Natural killer cell (primary cell): ENCODE measurements at regions not wholly inside any gene's neighbourhood (a gene's known extent, or its start where the extent isn't known, plus 50 kb on each side); places are given as distances from the start of the nearest gene placed in this dataset.

Experiments used
- ATAC-seq, 3 donors: fragments of 150-1000 bp in 2 of 3; fragments of 200-7000 bp in 1 of 3; cut with Tn5 transposase; 1 replicate in 1 of 3; 2 replicates in 2 of 3; pipeline ENCODE4 v1.10.0; 2021; ENCODE audit warnings: mild to moderate bottlenecking in 2 of 3, moderate library complexity in 2 of 3
- DNase-seq, 2 donors: peaks; one replicate each; pipeline versions ENCODE4 v3.0.0 to v3.0.0-alpha.2; 2013 to 2021; ENCODE audit warnings: mixed read lengths in 1 of 2
- H3K27ac ChIP-seq: one replicate; pipeline ENCODE4 v1.5.1; 2013; ENCODE audit warnings: mild to moderate bottlenecking, low read length
- H3K27me3 ChIP-seq: one replicate; pipeline ENCODE4 v1.6.1; 2013; ENCODE audit warnings: low read length; ENCODE audit not compliant: control insufficient read depth, insufficient read depth
- H3K36me3 ChIP-seq: one replicate; pipeline ENCODE4 v1.6.1; 2013; ENCODE audit warnings: low read length; ENCODE audit not compliant: control insufficient read depth, insufficient read depth
- H3K4me1 ChIP-seq: one replicate; pipeline ENCODE4 v1.6.1; 2013; ENCODE audit warnings: low read length; ENCODE audit not compliant: control insufficient read depth, insufficient read depth
- H3K4me3 ChIP-seq: one replicate; pipeline ENCODE4 v1.5.1; 2013; ENCODE audit warnings: low read length
- H3K9me3 ChIP-seq: one replicate; pipeline ENCODE4 v1.6.1; 2013; ENCODE audit warnings: low read length; ENCODE audit not compliant: control insufficient read depth, insufficient read depth
- H3K27ac Mint-ChIP-seq, 2 donors: one replicate each; pipeline ENCODE4 v1.8.0; 2022; ENCODE audit warnings: mild to moderate bottlenecking in 2 of 2, mixed read lengths in 2 of 2, moderate library complexity in 1 of 2
- H3K27me3 Mint-ChIP-seq, 2 donors: one replicate each; pipeline ENCODE4 v1.8.0; 2022; ENCODE audit warnings: low read depth in 2 of 2, mixed read lengths in 2 of 2
- H3K36me3 Mint-ChIP-seq: one replicate; pipeline ENCODE4 v1.8.0; 2022; ENCODE audit warnings: mixed read lengths
- H3K4me1 Mint-ChIP-seq, 2 donors: one replicate each; pipeline ENCODE4 v1.8.0; 2022; ENCODE audit warnings: mixed read lengths in 2 of 2
- H3K4me3 Mint-ChIP-seq: one replicate; pipeline ENCODE4 v1.8.0; 2022; ENCODE audit warnings: mild to moderate bottlenecking, moderate library complexity, mixed read lengths
- H3K9me3 Mint-ChIP-seq, 2 donors: one replicate each; pipeline ENCODE4 v1.8.0; 2022; ENCODE audit warnings: mixed read lengths in 2 of 2
- WGBS: methylation state at CpG from one replicate; pipeline ENCODE4 v1.1.7; 2013; ENCODE audit warnings: missing lambda C conversion rate; ENCODE audit not compliant: insufficient coverage; 5-methylcytosine and 5-hydroxymethylcytosine counted together
- intact Hi-C: fragments of 100-400 bp; cut with micrococcal nuclease; formaldehyde crosslinking; loops from one replicate; pipeline ENCODE4 v1.14.2; 2022
- TF ChIP-seq, protein P1 (sequence below): fragments of 200-600 bp; IDR thresholded peaks from one replicate; pipeline ENCODE4 v1.8.0; 2022; ENCODE audit warnings: antibody characterized with exemption

DNA sequence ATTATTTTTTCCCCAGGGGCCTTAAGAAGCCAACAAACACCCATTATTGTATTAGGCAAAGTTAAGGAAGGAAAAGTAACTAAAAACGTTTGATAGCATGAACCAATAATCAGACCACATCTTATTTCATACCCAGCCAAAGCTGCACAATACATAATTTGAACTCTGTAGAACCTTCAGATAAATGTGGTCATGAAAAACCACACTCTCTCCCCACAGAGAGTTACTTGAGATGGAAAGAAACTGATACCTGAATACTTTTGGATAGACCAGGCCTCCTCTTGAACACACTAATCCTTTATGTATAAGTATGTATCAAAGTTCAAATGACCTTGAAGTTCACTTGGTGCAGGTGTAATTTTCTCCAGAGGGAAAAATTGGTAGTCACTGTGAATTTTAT is 146.6 kb upstream of the FAM13C start:
- TF ChIP-seq, protein P1, sequence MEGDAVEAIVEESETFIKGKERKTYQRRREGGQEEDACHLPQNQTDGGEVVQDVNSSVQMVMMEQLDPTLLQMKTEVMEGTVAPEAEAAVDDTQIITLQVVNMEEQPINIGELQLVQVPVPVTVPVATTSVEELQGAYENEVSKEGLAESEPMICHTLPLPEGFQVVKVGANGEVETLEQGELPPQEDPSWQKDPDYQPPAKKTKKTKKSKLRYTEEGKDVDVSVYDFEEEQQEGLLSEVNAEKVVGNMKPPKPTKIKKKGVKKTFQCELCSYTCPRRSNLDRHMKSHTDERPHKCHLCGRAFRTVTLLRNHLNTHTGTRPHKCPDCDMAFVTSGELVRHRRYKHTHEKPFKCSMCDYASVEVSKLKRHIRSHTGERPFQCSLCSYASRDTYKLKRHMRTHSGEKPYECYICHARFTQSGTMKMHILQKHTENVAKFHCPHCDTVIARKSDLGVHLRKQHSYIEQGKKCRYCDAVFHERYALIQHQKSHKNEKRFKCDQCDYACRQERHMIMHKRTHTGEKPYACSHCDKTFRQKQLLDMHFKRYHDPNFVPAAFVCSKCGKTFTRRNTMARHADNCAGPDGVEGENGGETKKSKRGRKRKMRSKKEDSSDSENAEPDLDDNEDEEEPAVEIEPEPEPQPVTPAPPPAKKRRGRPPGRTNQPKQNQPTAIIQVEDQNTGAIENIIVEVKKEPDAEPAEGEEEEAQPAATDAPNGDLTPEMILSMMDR: no peak
- Mint-ChIP-seq H3K4me1 (no peaks in the 10 kb centered on the region), H3K9me3 (peaks cover 3% of the 10 kb centered on the region in 2 donors), H3K27me3 (no peaks in the 10 kb centered on the region), H3K36me3 (no peaks in the 10 kb centered on the region), H3K27ac (no peak overlapping the region), H3K4me3 (no peak overlapping the region)
- no peaks in the 10 kb centered on the region for H3K27me3 ChIP-seq
- ATAC-seq: no peak
- intact Hi-C loops: no loop called here
- no peaks in the 10 kb centered on the region for H3K9me3 ChIP-seq
- no peak overlapping the region for H3K4me3 ChIP-seq
- no peak for DNase-seq
- whole genome bisulfite sequencing: no CpG with 5 or more reads among the region's 1 CpG
- H3K4me1 ChIP-seq: no peaks in the 10 kb centered on the region
- no peaks in the 10 kb centered on the region for H3K36me3 ChIP-seq
- no peak overlapping the region for H3K27ac ChIP-seq

DNA sequence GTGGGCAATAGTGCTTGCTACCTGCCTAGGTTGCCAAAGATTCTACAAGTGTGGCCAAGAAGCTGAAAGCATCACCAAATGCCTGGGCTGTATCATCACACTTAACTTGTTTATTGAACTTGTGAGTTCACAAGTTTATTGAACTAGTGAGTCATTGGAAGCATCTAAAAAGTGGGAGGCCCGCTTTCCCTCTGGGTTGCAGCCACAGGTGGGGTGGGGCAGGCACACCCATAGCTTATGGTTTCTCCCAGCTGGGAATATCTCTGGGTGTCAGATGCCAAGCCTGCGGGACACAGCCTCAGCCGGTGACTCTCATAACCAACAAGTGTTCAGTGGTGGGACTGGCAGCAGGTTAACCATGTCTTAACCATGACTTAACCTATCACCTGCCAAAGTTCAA is 145.9 kb upstream of the FAM13C start:
- Mint-ChIP-seq H3K4me3 (no peak overlapping the region), H3K9me3 (peaks cover 3% of the 10 kb centered on the region in 2 donors), H3K4me1 (no peaks in the 10 kb centered on the region), H3K27ac (no peak overlapping the region), H3K36me3 (no peaks in the 10 kb centered on the region), H3K27me3 (no peaks in the 10 kb centered on the region)
- TF ChIP-seq, protein P1: no peak
- WGBS: 93% methylated on average over 3 of the region's 3 CpGs
- no peaks in the 10 kb centered on the region for H3K4me1 ChIP-seq
- DNase-seq (no peak), ATAC-seq (no peak)
- H3K27ac ChIP-seq: no peak overlapping the region
- H3K9me3 ChIP-seq: no peaks in the 10 kb centered on the region
- H3K4me3 ChIP-seq: no peak overlapping the region
- intact Hi-C loops: no loop called here
- no peaks in the 10 kb centered on the region for H3K36me3 ChIP-seq
- no peaks in the 10 kb centered on the region for H3K27me3 ChIP-seq

DNA sequence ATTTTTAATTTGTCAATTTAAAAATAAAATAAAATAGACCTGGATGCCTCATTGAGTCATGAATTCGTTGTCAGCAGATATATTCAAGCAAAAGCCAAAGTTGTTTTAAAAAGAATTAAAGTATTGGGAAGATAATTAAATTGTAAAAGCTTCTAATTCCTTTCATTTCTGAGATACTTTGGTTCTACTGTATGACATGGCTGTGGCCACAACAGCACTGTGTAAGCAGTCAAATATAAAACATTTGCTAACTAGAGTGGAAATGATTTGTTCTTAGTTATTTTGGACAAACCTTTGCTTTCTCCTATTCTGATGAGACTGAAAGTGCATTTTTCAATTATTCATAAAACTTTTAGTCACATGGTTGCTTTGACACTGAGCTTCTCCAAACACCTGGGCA is 143.6 kb upstream of the FAM13C start:
- H3K4me1 Mint-ChIP-seq: no peaks in the 10 kb centered on the region
- Histone ChIP-seq H3K4me3 (no peak overlapping the region), H3K4me1 (no peaks in the 10 kb centered on the region), H3K27me3 (no peaks in the 10 kb centered on the region), H3K9me3 (no peaks in the 10 kb centered on the region), H3K27ac (no peak overlapping the region), H3K36me3 (no peaks in the 10 kb centered on the region)
- no peak overlapping the region for H3K27ac Mint-ChIP-seq
- DNase-seq (no peak), ATAC-seq (no peak)
- TF ChIP-seq, protein P1: no peak
- H3K27me3 Mint-ChIP-seq: no peaks in the 10 kb centered on the region
- H3K36me3 Mint-ChIP-seq: no peaks in the 10 kb centered on the region
- intact Hi-C loops: no loop called here
- H3K4me3 Mint-ChIP-seq: no peak overlapping the region
- peaks cover 0 to 7% of the 10 kb centered on the region in 2 donors for H3K9me3 Mint-ChIP-seq
- WGBS: 50% methylated on average over 1 of the region's 1 CpG

DNA sequence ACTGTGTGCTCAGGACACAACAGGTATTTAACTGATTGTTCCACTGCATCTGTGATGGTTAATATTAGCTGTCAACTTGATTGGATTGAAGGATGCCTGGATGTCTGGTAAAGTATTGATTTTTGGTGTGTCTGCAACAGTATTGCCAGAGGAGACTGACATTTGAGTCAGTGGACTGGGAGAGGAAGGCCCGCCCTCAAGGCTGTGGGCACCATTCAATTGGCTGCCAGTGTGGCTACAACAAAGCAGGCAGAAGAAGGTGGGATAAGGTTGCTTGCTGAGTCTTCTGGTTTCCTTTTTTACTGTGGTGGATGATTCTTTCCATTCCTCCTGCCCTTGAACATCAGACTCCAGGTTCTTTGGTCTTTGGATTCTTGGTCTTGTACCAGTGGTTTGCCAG is 137.1 kb upstream of the FAM13C start:
- no peaks in the 10 kb centered on the region for H3K36me3 Mint-ChIP-seq
- no peak overlapping the region for H3K27ac Mint-ChIP-seq
- no peaks in the 10 kb centered on the region for H3K4me1 ChIP-seq
- 86% methylated on average over 1 of the region's 1 CpG for WGBS
- no peak for ATAC-seq
- TF ChIP-seq, protein P1: no peak
- H3K9me3 ChIP-seq: peaks cover 10% of the 10 kb centered on the region
- H3K27ac ChIP-seq: no peak overlapping the region
- H3K4me1 Mint-ChIP-seq: no peaks in the 10 kb centered on the region
- H3K27me3 Mint-ChIP-seq: no peaks in the 10 kb centered on the region
- H3K4me3 ChIP-seq: no peak overlapping the region
- intact Hi-C loops: no loop called here
- H3K9me3 Mint-ChIP-seq: peaks cover 10 to 13% of the 10 kb centered on the region in 2 donors
- H3K27me3 ChIP-seq: no peaks in the 10 kb centered on the region
- H3K4me3 Mint-ChIP-seq: no peak overlapping the region
- DNase-seq: no peak
- H3K36me3 ChIP-seq: no peaks in the 10 kb centered on the region
